ENCODE measurements at regions not wholly inside any gene's neighbourhood (a gene's known extent, or its start where the extent isn't known, plus 50 kb on each side); places are given as distances from the start of the nearest gene placed in this dataset.

DNA sequence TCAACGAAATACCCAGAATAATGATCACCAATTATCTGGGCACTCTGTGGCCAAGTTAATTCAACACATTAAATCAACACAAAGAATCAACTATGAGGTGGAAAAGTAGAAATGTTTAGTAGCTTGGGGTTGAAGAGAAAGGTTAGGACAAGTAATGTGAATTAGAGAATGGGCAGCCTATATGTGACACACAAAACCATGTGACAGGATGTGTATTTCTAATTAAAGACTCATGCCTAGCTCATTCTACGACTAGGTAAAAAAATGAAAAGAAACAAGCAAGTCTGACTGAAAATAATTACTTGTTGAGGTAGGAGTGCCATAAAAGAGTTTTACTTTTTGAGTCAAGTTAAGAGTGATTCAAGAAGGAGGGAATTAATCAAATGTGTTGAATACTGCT, 2646.0 kb upstream of the PCDH20 start:
- TF ChIP-seq GATA1 (IDR thresholded peaks at IDR 0.05; ENCODE audit: low read depth, low read length), result no peak
- TF ChIP-seq POLR2A (IDR thresholded peaks at IDR 0.05; ENCODE audit: low read length), result no peak
- DNase-seq, result no peak

DNA sequence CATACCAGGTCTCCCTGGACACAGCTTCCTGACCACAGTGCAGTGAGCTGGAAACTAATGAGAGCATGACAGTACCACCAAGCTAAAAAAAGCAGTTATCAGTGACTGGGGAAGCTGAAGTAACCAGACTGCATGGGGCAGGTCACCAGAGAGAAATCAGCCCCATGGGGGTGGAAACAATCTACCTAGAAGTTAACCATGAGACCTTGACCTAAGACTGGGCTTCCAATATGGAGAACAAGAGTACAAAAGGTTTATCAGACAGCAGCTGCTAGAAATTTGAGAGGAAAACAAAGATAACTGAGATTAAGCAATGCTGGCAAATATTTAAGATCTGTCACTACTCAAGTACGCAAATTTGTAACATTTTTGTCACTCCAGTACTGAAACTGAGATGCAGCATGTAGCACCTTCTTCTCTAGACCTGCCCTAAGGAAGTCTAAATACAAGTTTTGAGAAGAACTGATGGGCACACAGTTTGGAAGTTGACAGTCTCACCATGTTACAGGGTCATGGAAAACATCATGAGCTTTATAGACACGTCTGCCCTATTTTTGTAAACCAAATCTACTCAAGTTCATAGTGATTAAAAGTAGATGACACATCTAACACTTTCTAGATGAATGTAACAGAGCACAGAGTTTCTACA, 2641.8 kb upstream of the PCDH20 start:
- TF ChIP-seq GATA1 (IDR thresholded peaks at IDR 0.05; ENCODE audit: low read depth, low read length) (no peak), POLR2A (IDR thresholded peaks at IDR 0.05; ENCODE audit: low read length) (no peak)
- DNase-seq, result no peak

DNA sequence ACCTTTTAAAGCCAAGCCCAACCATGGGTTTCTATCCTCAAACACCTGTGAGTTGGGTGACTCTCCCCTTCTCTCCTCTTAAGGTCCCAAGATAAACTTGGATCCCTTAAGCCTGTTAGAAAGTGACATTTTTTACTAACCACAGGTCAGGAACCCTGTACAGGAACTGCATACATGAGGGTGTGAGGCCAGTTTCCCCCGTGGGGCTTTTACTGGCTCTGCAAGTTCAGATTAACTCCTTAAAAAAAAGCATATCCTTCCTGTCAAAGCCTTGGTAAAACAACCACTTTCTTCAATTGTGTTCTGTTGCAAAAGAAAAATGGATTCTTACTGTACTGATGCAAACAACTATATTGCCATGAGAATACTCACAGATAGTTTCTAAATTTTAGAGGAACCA, 2638.7 kb upstream of the PCDH20 start:
- DNase-seq, result no peak
- TF ChIP-seq GATA1 (IDR thresholded peaks at IDR 0.05; ENCODE audit: low read depth, low read length) (no peak), POLR2A (IDR thresholded peaks at IDR 0.05; ENCODE audit: low read length) (no peak)

DNA sequence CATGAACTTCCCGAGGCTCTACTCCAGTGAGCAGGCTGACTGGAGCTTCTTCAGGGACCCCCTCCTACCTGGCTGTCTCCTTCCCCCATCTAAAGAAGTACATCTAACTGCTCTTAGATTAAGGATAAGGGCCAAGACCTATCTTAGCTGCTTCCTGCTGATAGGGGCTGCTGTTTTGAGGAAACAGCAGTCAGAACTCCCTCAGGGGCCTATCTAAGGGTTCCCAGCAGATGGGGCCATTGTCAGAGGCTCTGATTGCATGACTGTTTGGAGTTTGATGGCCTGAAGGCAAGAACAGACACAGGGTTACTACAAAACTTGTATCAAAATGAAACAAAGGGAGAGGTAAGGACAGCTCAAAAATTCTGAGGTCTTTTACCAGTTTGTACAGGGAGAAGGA, 2636.9 kb upstream of the PCDH20 start:
- no peak for DNase-seq
- TF ChIP-seq POLR2A (IDR thresholded peaks at IDR 0.05; ENCODE audit: low read length) (no peak), GATA1 (IDR thresholded peaks at IDR 0.05; ENCODE audit: low read depth, low read length) (no peak)

DNA sequence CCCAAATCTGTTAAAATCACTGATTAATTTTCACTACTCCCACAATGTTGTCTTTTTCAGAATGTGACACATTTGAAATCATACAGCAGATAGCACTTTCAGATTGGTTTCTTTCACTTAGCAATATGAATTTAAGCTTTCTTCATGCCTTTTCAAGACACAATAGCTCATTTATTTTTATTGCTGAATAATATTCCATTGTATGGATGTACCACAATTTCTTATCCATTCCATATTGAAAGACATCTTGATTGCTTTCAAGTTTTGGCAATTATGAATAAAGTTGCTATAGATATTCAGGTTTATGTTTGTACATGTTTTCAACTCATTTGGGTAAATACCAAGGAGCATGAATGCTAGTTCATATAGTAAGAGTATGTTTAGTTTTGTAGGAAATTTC, 2635.6 kb upstream of the PCDH20 start:
- TF ChIP-seq GATA1 (IDR thresholded peaks at IDR 0.05; ENCODE audit: low read depth, low read length), result no peak
- TF ChIP-seq POLR2A (IDR thresholded peaks at IDR 0.05; ENCODE audit: low read length), result no peak
- no peak for DNase-seq

DNA sequence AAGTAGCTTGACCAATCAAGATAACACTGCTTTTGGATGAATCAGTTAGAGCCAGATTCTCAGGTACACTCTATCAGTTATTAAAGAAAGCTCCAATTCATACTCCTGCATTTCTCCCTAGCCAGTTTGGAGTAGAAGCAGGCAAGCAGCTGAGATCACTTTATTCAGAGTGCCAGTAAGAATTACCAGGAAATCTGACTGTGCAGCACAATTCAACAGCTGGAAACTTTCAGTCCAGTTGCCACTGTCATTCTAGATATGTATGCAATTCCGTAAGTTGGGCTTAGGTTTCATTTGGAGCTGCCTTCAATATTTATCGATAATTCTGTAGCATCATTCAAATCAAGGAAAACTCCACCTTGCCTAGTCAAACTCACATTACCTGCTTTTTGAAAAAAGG, 2625.6 kb upstream of the PCDH20 start:
- DNase-seq, result no peak
- TF ChIP-seq POLR2A (IDR thresholded peaks at IDR 0.05; ENCODE audit: low read length) (no peak), GATA1 (IDR thresholded peaks at IDR 0.05; ENCODE audit: low read depth, low read length) (no peak)

DNA sequence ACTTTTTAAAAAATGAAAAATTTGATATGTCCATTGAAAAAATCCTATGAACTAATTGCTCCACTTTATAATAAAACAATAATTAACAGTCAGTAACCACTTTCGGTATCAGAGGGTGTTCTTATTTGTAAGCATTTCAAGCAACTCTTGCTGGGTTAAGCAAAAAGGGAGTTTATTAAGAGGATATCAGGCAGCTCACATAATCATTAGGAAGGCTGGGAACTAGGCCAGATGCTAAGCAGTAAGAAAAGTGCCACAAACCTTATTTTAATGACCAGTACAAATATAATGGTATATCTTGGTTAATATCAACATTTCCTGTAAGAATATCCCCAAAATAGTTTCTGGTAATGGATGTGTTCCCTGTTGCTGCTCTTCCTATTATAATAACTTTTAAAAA, 2618.3 kb upstream of the PCDH20 start:
- TF ChIP-seq GATA1 (IDR thresholded peaks at IDR 0.05; ENCODE audit: low read depth, low read length), result no peak
- no peak for TF ChIP-seq POLR2A (IDR thresholded peaks at IDR 0.05; ENCODE audit: low read length)
- no peak for DNase-seq

DNA sequence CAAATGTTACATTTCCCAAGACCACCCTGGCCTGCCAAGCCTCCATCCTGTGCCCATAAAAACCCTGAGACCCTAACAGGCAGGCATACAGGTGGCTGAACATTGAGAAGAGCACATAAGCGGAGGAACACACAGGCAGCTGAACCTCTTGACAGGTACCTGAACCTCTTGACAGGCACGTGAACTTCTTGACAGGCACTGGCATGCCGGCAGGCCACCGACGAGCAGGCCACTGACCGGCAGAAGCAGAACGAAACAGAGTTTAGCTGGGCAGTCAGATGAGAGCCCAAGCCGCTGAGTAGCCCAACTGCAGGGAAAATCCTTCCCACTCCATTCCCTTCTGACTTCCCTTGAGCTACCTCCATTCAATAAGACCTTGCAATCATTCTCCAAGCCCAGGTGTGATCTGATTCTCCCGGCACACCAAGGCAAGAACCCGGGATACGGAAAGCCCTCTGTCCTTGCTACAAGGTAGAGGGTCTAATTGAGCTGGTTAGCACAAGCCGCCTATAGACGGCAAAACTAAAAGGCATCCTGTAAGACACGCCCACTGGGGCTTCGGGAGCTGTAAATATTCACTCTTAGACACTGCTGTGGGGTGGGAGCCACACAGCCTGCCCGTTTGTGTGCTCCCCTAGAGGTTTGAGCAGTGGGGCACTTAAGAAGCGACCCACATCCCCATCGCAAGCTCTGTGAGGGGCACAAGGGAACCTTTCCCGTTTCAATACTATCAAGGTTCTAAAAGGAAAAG, 2613.9 kb upstream of the PCDH20 start:
- no peak for DNase-seq
- TF ChIP-seq GATA1 (IDR thresholded peaks at IDR 0.05; ENCODE audit: low read depth, low read length) (no peak), POLR2A (IDR thresholded peaks at IDR 0.05; ENCODE audit: low read length) (no peak)

DNA sequence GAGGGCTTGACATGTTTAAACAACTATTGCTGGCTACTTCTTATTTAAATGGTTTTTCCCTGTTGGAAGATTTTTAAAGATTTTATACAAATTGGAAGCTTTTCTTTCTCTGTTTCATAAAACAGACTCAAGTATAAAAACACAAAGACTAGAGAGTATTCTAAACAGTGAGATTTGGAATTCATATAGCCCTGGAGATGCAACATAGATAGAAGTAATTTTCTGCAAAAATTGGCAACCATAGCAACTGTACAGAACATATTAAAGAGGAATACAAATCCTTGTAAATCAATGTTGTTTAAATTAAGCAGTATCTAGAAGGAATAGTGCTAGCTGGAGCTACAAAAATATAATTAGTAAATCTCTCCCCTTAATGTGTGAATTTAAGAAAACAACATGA, 2612.9 kb upstream of the PCDH20 start:
- DNase-seq, result no peak
- TF ChIP-seq GATA1 (IDR thresholded peaks at IDR 0.05; ENCODE audit: low read depth, low read length) (no peak), POLR2A (IDR thresholded peaks at IDR 0.05; ENCODE audit: low read length) (no peak)

DNA sequence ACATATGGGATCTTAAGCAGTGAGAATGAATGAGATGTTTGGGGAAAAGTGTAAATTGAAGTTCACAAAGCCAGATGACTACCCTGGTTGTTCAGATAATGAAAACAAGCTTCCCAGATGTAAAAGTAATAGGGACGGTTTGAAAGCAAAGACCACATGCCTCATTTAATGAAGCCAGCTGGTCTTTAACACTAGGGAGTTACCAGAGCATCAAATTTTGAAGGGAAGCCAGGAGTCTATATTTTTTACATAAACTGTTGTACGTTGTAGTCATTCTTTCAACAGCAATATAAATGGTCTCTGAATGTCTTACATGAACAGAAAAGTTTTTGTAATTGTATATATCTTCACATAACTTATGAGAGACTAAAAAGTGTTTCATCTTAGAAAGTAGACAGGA, 2604.5 kb upstream of the PCDH20 start:
- DNase-seq, result no peak
- no peak for TF ChIP-seq GATA1 (IDR thresholded peaks at IDR 0.05; ENCODE audit: low read depth, low read length)
- no peak for TF ChIP-seq POLR2A (IDR thresholded peaks at IDR 0.05; ENCODE audit: low read length)

DNA sequence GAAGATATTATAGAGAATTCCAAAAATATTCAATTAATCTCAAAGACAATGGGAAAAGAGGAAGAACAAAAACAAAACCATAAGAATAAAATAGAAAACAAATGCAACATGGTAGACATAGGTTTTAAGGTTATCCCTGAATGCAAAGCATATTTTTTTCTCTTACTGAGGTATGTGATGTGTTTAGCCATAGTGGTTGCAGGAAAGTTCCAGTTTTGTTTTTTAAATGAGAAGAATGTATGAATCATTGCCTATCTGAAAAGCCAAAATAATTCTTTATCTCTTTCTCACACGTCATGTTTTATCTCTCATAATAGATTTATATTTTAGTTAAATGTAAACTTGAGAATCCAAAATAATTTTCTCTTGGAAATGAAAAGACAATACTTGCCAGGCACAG, 2591.7 kb upstream of the PCDH20 start:
- DNase-seq, result no peak
- TF ChIP-seq POLR2A (IDR thresholded peaks at IDR 0.05; ENCODE audit: low read length) (no peak), GATA1 (IDR thresholded peaks at IDR 0.05; ENCODE audit: low read depth, low read length) (no peak)

DNA sequence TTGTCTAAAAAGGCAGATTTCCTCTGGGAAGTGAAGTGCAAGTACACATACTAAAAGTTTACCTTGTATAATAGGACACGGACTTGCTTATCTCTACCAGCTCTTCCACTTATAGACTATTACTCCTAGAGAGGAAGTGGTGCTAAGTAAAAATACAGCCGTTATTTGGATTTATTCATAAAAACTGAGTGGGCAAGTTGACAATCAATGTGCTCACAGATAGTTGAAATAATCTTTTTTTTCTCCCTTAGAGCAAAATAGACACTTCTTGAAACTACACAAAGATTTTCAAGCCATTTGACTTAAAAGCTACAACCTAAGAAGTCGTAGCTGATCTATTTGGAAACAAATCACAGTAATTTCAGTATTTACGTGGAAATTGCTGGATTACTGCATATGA, 2584.7 kb upstream of the PCDH20 start:
- no peak for TF ChIP-seq POLR2A (IDR thresholded peaks at IDR 0.05; ENCODE audit: low read length)
- TF ChIP-seq GATA1 (IDR thresholded peaks at IDR 0.05; ENCODE audit: low read depth, low read length), result no peak
- no peak for DNase-seq

DNA sequence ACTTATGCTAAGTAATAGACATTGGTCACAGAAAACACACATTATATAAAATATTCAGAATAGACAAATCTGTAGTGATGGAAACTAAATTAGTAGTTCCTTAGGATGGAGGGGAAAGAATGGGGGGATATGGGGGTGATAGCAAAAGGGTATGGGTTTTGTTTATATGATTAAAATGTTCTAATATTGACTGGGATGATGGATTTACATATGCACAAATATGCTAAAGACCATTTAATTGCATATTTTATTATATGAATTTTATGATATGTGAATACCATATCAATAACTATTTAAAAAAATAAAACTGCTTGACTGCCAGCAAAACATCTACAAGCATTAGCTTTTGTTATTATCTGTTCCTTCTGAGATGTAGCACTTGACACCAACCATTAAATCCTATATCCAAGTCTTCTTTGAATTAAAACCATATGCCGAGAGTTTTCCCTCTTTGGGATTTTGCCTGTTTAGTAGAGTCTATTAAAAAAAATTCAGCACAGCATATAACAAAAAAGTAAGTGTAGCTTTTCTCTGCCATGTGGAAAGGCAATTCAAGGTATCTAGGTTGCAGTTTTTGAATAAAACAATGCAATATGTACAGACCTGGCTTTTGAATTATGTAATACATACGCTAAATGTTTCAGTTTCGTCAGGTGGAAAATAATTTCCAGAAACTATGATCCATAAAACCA, 2584.1 kb upstream of the PCDH20 start:
- TF ChIP-seq GATA1 (IDR thresholded peaks at IDR 0.05; ENCODE audit: low read depth, low read length) (no peak), POLR2A (IDR thresholded peaks at IDR 0.05; ENCODE audit: low read length) (no peak)
- no peak for DNase-seq

DNA sequence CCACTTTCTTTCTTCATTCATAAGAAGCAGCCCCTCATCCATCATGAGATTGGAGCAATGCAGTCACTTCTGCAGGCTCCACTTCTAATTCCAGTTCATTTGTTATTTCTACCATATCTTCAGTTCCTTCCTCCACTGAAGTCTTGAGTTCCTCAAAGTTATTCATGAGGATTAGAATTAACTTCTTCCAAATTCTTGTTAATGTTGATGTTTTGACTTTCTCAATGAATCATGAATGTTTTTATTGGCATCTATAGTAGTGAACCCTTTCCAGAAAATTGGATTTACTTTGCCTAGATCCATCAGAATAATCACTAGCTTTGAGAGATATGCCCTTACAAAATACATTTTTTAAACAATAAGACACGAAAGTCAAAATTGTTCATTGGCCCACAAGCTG, 2567.7 kb upstream of the PCDH20 start:
- no peak for DNase-seq
- TF ChIP-seq GATA1 (IDR thresholded peaks at IDR 0.05; ENCODE audit: low read depth, low read length), result no peak
- no peak for TF ChIP-seq POLR2A (IDR thresholded peaks at IDR 0.05; ENCODE audit: low read length)

DNA sequence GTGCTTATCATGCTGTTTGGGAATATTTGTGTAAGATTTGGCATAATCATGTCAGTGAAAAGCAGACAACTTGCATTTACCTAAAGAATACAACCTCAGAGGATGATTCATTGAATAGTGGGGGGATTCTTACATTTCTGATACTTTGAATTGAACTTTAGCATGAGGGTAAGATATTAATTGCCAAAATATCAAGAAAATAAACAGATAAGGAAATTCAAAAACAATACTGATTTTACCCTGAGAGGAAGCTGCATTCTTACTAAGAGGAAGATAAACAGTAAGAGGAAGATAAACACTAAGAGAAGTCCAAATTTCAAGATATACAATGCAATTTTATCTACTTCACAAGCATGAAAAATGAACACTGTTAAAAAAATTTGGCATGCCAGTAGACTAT, 2564.3 kb upstream of the PCDH20 start:
- no peak for TF ChIP-seq GATA1 (IDR thresholded peaks at IDR 0.05; ENCODE audit: low read depth, low read length)
- no peak for DNase-seq
